Panc1 (cell line): ENCODE measurements at regions not wholly inside any gene's neighbourhood (a gene's known extent, or its start where the extent isn't known, plus 50 kb on each side); places are given as distances from the start of the nearest gene placed in this dataset.
"Not testable (repeated sequence)": the region's sequence is repeated elsewhere in the genome, so short reads cannot be mapped to it uniquely, and the experiment has no call there.

Experiments used
- ATAC-seq: fragments of 200-7000 bp; cut with Tn5 transposase; 2 replicates; pipeline ENCODE4 v1.9.1; 2020; ENCODE audit warnings: mild to moderate bottlenecking, moderate library complexity
- BruUV-seq: library from RNA; stranded (reverse); fragments of 400-500 nt; replicated peaks from 2 replicates; lab custom pipeline; 2021; lab: Mats Ljungman, UMichigan
- CTCF ChIA-PET: fragments of 300-600 bp; sonication (Branson Sonifier 250); formaldehyde crosslinking; loops from one replicate; lab custom pipeline; 2022; ENCODE audit warnings: antibody characterized with exemption; lab: Charles Lee
- POLR2A ChIA-PET: fragments of 300-600 bp; sonication (Branson Sonifier 250); formaldehyde crosslinking; loops from one replicate; lab custom pipeline; 2022; ENCODE audit warnings: antibody characterized with exemption; lab: Charles Lee
- DNase-seq: peaks from one replicate; pipeline ENCODE4 v3.0.0-alpha.2; 2010; ENCODE audit warnings: low read depth, low spot score
- H3K27ac ChIP-seq: 2 replicates; pipeline ENCODE4 v1.5.1; 2011; ENCODE audit warnings: mild to moderate bottlenecking, low read length, inconsistent platforms
- H3K27me3 ChIP-seq: fragments of 200-500 bp; sonication (Bioruptor generic); 2 replicates; pipeline ENCODE4 v1.6.0; 2014; ENCODE audit warnings: low read length, inconsistent platforms; ENCODE audit not compliant: control insufficient read depth, insufficient read depth
- H3K36me3 ChIP-seq: fragments of 200-500 bp; sonication (Bioruptor generic); 2 replicates; pipeline ENCODE4 v1.5.1; 2014; ENCODE audit warnings: inconsistent platforms, mild to moderate bottlenecking, low read length, moderate library complexity; ENCODE audit not compliant: control insufficient read depth, insufficient read depth
- H3K4me1 ChIP-seq: 2 replicates; pipeline ENCODE4 v1.5.1; 2011; ENCODE audit warnings: inconsistent platforms, mild to moderate bottlenecking, low read length, moderate library complexity; ENCODE audit not compliant: control insufficient read depth, insufficient read depth
- H3K4me3 ChIP-seq, 2 experiments: 2 replicates each; pipeline ENCODE4 v1.5.1; 2011 to 2012; ENCODE audit warnings: low read depth in 2 of 2, low read length in 2 of 2, mild to moderate bottlenecking in 2 of 2, inconsistent platforms in 1 of 2, moderate library complexity in 1 of 2
- H3K9me3 ChIP-seq: fragments of 200-500 bp; sonication (Bioruptor generic); 2 replicates; pipeline ENCODE4 v1.5.1; 2014; ENCODE audit warnings: low read depth, mild to moderate bottlenecking, inconsistent platforms, low read length, moderate library complexity; ENCODE audit not compliant: control insufficient read depth, insufficient read depth
- CTCF ChIP-seq: fragments of 450-650 bp; IDR thresholded peaks from 2 replicates; pipeline ENCODE4 v1.5.1; 2017; ENCODE audit warnings: mild to moderate bottlenecking
- POLR2AphosphoS5 ChIP-seq: IDR thresholded peaks from 2 replicates; pipeline ENCODE4 v1.6.1; 2012; ENCODE audit warnings: mild to moderate bottlenecking, low read depth, low read length, moderate library complexity
- REST ChIP-seq, 2 experiments: IDR thresholded peaks; 2 replicates each; pipeline ENCODE4 v1.6.1; 2011 to 2012; ENCODE audit warnings: low read depth in 2 of 2, control low read depth in 1 of 2, low read length in 1 of 2, mild to moderate bottlenecking in 1 of 2, moderate library complexity in 1 of 2; ENCODE audit not compliant: insufficient read depth in 1 of 2
- SIN3A ChIP-seq: IDR thresholded peaks from 2 replicates; pipeline ENCODE4 v1.6.1; 2012; ENCODE audit warnings: low read depth, mild to moderate bottlenecking, low read length, moderate library complexity, borderline replicate concordance; ENCODE audit not compliant: insufficient read depth
- TCF7L2 ChIP-seq: IDR thresholded peaks from 2 replicates; pipeline ENCODE4 v1.6.1; 2011; ENCODE audit warnings: mild to moderate bottlenecking, low read depth, low read length, inconsistent platforms
- in situ Hi-C: cut with HindIII; loops from 2 replicates; pipeline ENCODE4 v1.10.0; 2016; ENCODE audit warnings: low sequenced_read_pairs, low pct_unique_long_range_greater_than_20kb
- intact Hi-C: fragments of 100-400 bp; cut with micrococcal nuclease; formaldehyde crosslinking; loops from one replicate; pipeline ENCODE4 v1.10.0; 2022; ENCODE audit not compliant: unreplicated experiment

- TF ChIP-seq POLR2AphosphoS5 = no peak
These were observed 60.0 kb upstream of the ACSM6 start (continued) for GRCh38 chr10:95133997-95134396.

DNA sequence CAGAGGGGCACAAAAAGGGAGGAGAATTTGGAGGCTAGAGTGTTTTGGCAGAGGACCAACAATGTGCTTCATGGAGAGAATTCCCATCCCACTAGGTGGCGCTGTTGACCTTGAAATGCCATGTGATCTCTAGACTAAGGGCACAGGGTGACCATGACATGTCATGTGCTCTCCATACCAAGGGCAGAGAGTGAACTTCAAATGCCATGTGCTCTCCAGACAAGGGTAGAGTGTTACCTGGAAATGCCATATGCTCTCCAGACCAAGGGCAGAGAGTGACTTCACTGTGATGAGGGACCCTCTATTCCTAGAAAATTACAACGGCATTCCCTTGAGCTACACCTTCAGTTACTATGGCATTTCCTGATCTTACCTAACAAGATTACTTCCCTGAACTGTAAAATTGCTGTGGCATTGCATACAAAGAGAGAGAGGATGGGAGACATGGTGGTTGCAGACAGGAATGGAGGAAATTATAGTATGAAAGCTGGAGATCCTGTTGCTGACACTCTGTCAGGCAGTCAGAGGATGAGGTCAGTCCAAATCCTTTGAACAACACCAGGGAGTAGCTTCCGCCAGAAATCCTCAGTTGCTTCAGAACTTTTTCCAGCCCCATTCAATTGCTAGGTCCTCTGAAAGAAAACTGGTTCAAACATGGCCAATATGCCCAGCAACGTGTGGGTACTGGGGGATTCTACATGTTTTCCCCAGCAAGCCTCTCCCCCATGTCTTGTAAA lies 60.9 kb upstream of the ACSM6 start:
- intact Hi-C loops = loop anchor here (1.0 to 10.0 kb wide), 3 partner anchors 108 to 472 kb away; no protein-coding TSS in a partner anchor
- POLR2A ChIA-PET = no interaction called here
- no TSS peak for BruUV-seq

GRCh38 chr10:95130429-95130828 lies 61.1 kb upstream of the CYP2C8 start:
- DNase-seq, H3K27ac ChIP-seq, POLR2A ChIA-PET, H3K9me3 ChIP-seq, in situ Hi-C loops, H3K36me3 ChIP-seq, H3K4me3 ChIP-seq, H3K4me1 ChIP-seq, ATAC-seq, BruUV-seq, H3K27me3 ChIP-seq, CTCF ChIA-PET: not testable (repeated sequence)
- intact Hi-C loops = loop anchor here (10.0 kb wide), 1 partner anchor 474 kb away; no protein-coding TSS in a partner anchor

More for the DNA sequence above, 60.9 kb upstream of the ACSM6 start:
- Histone ChIP-seq H3K27me3 (no peaks in the 10 kb centered on the region), H3K4me1 (no peaks in the 10 kb centered on the region), H3K36me3 (no peaks in the 10 kb centered on the region), H3K27ac (no peak overlapping the region), H3K9me3 (no peaks in the 10 kb centered on the region), H3K4me3 (no peak overlapping the region)
- CTCF ChIA-PET = interaction anchor here (0.6 kb wide), 1 partner anchor 111 kb away, joined by 4 read pairs; no protein-coding TSS in a partner anchor
- in situ Hi-C loops = no loop called here
- DNase-seq = peak; percentile 66
- TF ChIP-seq CTCF = peak; percentile 87
- TF ChIP-seq POLR2AphosphoS5 = no peak
- peak; percentile 90 for ATAC-seq

DNA sequence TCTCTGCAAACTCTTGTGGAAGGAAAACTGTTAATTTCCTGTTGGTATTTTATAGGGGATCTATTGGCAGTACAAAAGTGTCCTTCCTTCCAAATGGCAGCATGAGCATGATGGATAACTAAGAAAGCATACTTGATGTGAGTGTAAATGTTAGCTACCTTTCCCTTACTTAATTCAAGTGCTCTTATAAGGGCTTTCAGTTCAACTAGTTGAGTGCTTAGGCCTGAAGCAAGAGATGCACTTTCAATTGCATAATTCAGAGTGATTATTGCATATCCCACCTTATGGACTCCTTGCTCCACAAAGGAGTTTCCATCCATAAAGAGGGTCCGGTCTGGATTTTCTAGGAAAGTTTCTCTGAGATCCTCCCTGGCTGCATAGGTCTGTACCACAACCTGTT lies 56.3 kb upstream of the CYP2C8 start:
- no peak for TF ChIP-seq SIN3A
- no peak for TF ChIP-seq REST (IDR thresholded peaks at IDR 0.05; ENCODE audit: insufficient read depth in 1 of 2, low read depth in 2 of 2, low read length in 1 of 2)
- TF ChIP-seq CTCF = no peak
- no peak for TF ChIP-seq POLR2AphosphoS5
- TF ChIP-seq TCF7L2 = no peak
- H3K36me3 ChIP-seq = no peaks in the 10 kb centered on the region
- POLR2A ChIA-PET = no interaction called here
- no peaks in the 10 kb centered on the region for H3K4me1 ChIP-seq
- BruUV-seq = no TSS peak
- ATAC-seq (no peak), DNase-seq (no peak)
- intact Hi-C loops = no loop called here
- H3K4me3 ChIP-seq = no peak overlapping the region
- H3K27me3 ChIP-seq = peaks cover 5% of the 10 kb centered on the region; the same call in 1 of the 2 replicates
- H3K9me3 ChIP-seq = no peaks in the 10 kb centered on the region
- CTCF ChIA-PET = no interaction called here
- no peak overlapping the region for H3K27ac ChIP-seq
- in situ Hi-C loops = no loop called here
